ENCODE measurements at regions not wholly inside any gene's neighbourhood (a gene's known extent, or its start where the extent isn't known, plus 50 kb on each side); places are given as distances from the start of the nearest gene placed in this dataset.

- TF ChIP-seq CTCF (IDR thresholded peaks at IDR 0.05) = no peak
- TF ChIP-seq EP300 (IDR thresholded peaks at IDR 0.05) = no peak
Observed at GRCh38 chr10:65395631-65396030, 1530.2 kb upstream of the LRRTM3 start.
